Heart left ventricle (tissue), 13 donors: ENCODE measurements at regions not wholly inside any gene's neighbourhood (a gene's known extent, or its start where the extent isn't known, plus 50 kb on each side); places are given as distances from the start of the nearest gene placed in this dataset.

Experiments used
- POLR2A ChIP-seq, 2 donors: fragments of 450-650 bp; IDR thresholded peaks; one replicate each; pipeline ENCODE4 v1.6.1; 2017; ENCODE audit warnings: antibody characterized with exemption in 2 of 2, mild to moderate bottlenecking in 2 of 2, moderate library complexity in 2 of 2
- TF ChIP-seq, protein P1 (sequence below), 12 donors: fragments of 200-600 bp; sonication (generic) in 4 of 12; IDR thresholded peaks; one replicate each; pipeline versions ENCODE4 v1.5.0 to v1.8.0; 2018 to 2022; ENCODE audit warnings: antibody characterized with exemption in 12 of 12, mild to moderate bottlenecking in 5 of 12
- donor health status: ischemic (EF 13 %, LVEDD 7.1; RV severe dilation, severe dysfunction).
- donor health status: DM: no; HTN: yes; CAD: no.
- donor health status: DM: no; HTN: no; CAD: no.
- donor health status: ischemic (EF 25% LVEDD 6.9; RV normal size, moderate dysfunction).
- donor health status: ischemic (EF 25% LVEDD 5.7; RV mildly dilated, moderate dysfunction).
- donor health status: ischemic (EF 35%, LVEDD 5.7; RV mildly dilated, moderate dysfunction).
- donor health status: nonischemic (EF 11% LVEDD 7.7; RV severe dilation, severe dysfunction).
- donor health status: DM: yes; HTN: yes; CAD: no.
- donor health status: PGD.
- donor health status: ischemic (EF 29% LVEDD 5.4; RV normal size, mild dysfunction).
- donor health status: nonischemic (EF 23%, LVEDD 6.1; RV moderate dilation, normal function).

DNA sequence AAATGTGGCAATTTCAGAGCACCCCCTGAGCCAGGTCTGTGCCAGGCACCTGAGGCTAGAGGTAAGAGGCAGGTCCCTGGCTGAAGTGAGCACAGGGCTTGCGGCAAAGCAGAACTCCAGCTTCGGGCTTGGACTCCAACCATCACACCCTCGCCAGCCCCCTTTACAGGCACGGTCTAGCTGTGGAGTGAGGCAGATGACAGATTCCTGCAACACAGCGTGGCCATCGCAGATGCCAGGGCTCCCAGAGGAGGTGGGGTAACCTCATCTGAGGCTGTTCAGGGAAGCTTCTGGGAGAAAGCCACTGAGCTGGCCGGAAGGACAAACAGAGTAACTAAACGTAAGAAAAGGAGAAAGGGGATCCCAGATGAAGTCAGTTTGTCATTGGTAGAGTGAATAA, 55.6 kb upstream of the CASZ1 start:
- TF ChIP-seq, protein P1, sequence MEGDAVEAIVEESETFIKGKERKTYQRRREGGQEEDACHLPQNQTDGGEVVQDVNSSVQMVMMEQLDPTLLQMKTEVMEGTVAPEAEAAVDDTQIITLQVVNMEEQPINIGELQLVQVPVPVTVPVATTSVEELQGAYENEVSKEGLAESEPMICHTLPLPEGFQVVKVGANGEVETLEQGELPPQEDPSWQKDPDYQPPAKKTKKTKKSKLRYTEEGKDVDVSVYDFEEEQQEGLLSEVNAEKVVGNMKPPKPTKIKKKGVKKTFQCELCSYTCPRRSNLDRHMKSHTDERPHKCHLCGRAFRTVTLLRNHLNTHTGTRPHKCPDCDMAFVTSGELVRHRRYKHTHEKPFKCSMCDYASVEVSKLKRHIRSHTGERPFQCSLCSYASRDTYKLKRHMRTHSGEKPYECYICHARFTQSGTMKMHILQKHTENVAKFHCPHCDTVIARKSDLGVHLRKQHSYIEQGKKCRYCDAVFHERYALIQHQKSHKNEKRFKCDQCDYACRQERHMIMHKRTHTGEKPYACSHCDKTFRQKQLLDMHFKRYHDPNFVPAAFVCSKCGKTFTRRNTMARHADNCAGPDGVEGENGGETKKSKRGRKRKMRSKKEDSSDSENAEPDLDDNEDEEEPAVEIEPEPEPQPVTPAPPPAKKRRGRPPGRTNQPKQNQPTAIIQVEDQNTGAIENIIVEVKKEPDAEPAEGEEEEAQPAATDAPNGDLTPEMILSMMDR (IDR thresholded peaks at IDR 0.05), result no peak
- no peak for TF ChIP-seq POLR2A (IDR thresholded peaks at IDR 0.05)
